A549 (cell line): ENCODE measurements at regions not wholly inside any gene's neighbourhood (a gene's known extent, or its start where the extent isn't known, plus 50 kb on each side); places are given as distances from the start of the nearest gene placed in this dataset.

Source experiments
- ATAC-seq, 2 experiments: fragments of 200-7000 bp in 1 of 2; fragments of >200 bp in 1 of 2; cut with Nextera tagmentation in 1 of 2; cut with Tn5 transposase in 1 of 2; 3 replicates each; pipeline versions ENCODE4 v1.8.0 to v1.9.1; 2018 to 2020; ENCODE audit warnings: mild to moderate bottlenecking in 1 of 2, moderate library complexity in 1 of 2
- CTCF ChIA-PET: fragments of 300-600 bp; sonication (Branson Sonifier 250); formaldehyde crosslinking; extraction: SDS; loops from one replicate; lab custom pipeline; 2021; ENCODE audit warnings: antibody characterized with exemption, inconsistent platforms; lab: Yijun Ruan, JAX
- POLR2A ChIA-PET: fragments of 350-600 bp; formaldehyde crosslinking; extraction: SDS; loops from one replicate; lab custom pipeline; 2021; ENCODE audit warnings: antibody characterized with exemption, inconsistent platforms; lab: Yijun Ruan, JAX
- DNase-seq, 2 experiments: peaks; one replicate each; pipeline versions ENCODE4 v3.0.0 to v3.0.0-alpha.2; 2011 to 2016; ENCODE audit warnings: low read depth in 1 of 2, low spot score in 1 of 2
- FAIRE-seq: peaks from 2 replicates; lab custom pipeline; 2011; peaks lifted over from hg19 to GRCh38; lab: Jason Lieb, UNC
- H3K27ac ChIP-seq, 2 experiments: fragments of >200 bp; sonication (Bioruptor Twin); formaldehyde crosslinking; 3 replicates each; pipeline ENCODE4 v1.5.1; 2016 to 2017
- H3K4me1 ChIP-seq: fragments of >200 bp; sonication (Bioruptor Twin); formaldehyde crosslinking; 3 replicates; pipeline ENCODE4 v1.6.1; 2016
- H3K4me2 ChIP-seq: fragments of >200 bp; sonication (Bioruptor Twin); formaldehyde crosslinking; 3 replicates; pipeline ENCODE4 v1.6.1; 2016
- H3K4me3 ChIP-seq: fragments of >200 bp; sonication (Bioruptor Twin); formaldehyde crosslinking; 3 replicates; pipeline ENCODE4 v1.5.1; 2016
- H3K9me3 ChIP-seq: fragments of >200 bp; sonication (Bioruptor Twin); formaldehyde crosslinking; 3 replicates; pipeline ENCODE4 v1.6.1; 2016
- CBX2 ChIP-seq: fragments of 200-600 bp; sonication (generic); IDR thresholded peaks from 2 replicates; pipeline ENCODE4 v1.6.1; 2016; ENCODE audit warnings: low read depth, mild to moderate bottlenecking, borderline replicate concordance
- CBX8 ChIP-seq: fragments of 200-600 bp; sonication (generic); IDR thresholded peaks from 2 replicates; pipeline ENCODE4 v1.6.1; 2016
- EHF ChIP-seq: fragments of 250-450 bp; sonication (Bioruptor Pico); IDR thresholded peaks from 2 replicates; pipeline ENCODE4 v1.5.0; 2020; ENCODE audit warnings: mild to moderate bottlenecking
- EHMT2 ChIP-seq: fragments of 200-600 bp; sonication (generic); IDR thresholded peaks from 2 replicates; pipeline ENCODE4 v1.6.1; 2016; ENCODE audit warnings: antibody characterized with exemption, low read depth, mild to moderate bottlenecking, moderate library complexity
- HEYL ChIP-seq: fragments of 250-450 bp; sonication (Bioruptor Pico); IDR thresholded peaks from 2 replicates; pipeline ENCODE4 v1.8.0; 2021; ENCODE audit warnings: mild to moderate bottlenecking, moderate library complexity
- JUN ChIP-seq, 2 experiments: fragments of >200 bp; sonication (Bioruptor Twin); formaldehyde crosslinking; IDR thresholded peaks; 2 replicates in 1 of 2; 3 replicates in 1 of 2; pipeline ENCODE4 v1.6.1; 2016 to 2017
- MAFK ChIP-seq: fragments of 450-650 bp; IDR thresholded peaks from 2 replicates; pipeline ENCODE4 v1.6.1; 2014; ENCODE audit not compliant: partially characterized antibody
- MAZ ChIP-seq: fragments of 150-350 bp; IDR thresholded peaks from 2 replicates; pipeline ENCODE4 v1.6.1; 2014; ENCODE audit warnings: antibody characterized with exemption, low read depth, low read length, borderline replicate concordance
- MYC ChIP-seq: IDR thresholded peaks from 2 replicates; pipeline ENCODE4 v1.6.1; 2012; ENCODE audit warnings: mild to moderate bottlenecking, inconsistent platforms, low read length, improper control_type of control experiment, borderline replicate concordance
- NR3C1 ChIP-seq: fragments of >200 bp; sonication (Bioruptor Twin); formaldehyde crosslinking; IDR thresholded peaks from 3 replicates; pipeline ENCODE4 v1.6.1; 2017
- POLR2A ChIP-seq: IDR thresholded peaks from 2 replicates; pipeline ENCODE4 v1.6.1; 2012; ENCODE audit warnings: mild to moderate bottlenecking, low read length
- RAD21 ChIP-seq, 2 experiments: fragments of >200 bp in 1 of 2; sonication (Bioruptor Twin) in 1 of 2; formaldehyde crosslinking in 1 of 2; IDR thresholded peaks in 1 of 2; conservative IDR thresholded peaks in 1 of 2; 2 replicates in 1 of 2; 3 replicates in 1 of 2; pipeline ENCODE4 v1.6.1; 2012 to 2018; ENCODE audit warnings: inconsistent platforms in 1 of 2
- RFX5 ChIP-seq: fragments of 450-650 bp; IDR thresholded peaks from 2 replicates; pipeline ENCODE4 v1.7.1; 2014; ENCODE audit warnings: antibody characterized with exemption, mild to moderate bottlenecking, moderate library complexity
- TFCP2L1 ChIP-seq: fragments of 250-450 bp; sonication (Bioruptor Pico); IDR thresholded peaks from 2 replicates; pipeline ENCODE4 v1.5.0; 2021; ENCODE audit warnings: mild to moderate bottlenecking
- ZNF302 ChIP-seq: fragments of 250-450 bp; sonication (Bioruptor Pico); IDR thresholded peaks from 2 replicates; pipeline ENCODE4 v1.9.0; 2021; ENCODE audit warnings: inconsistent platforms, mild to moderate bottlenecking, moderate library complexity
- WGBS: methylation state at CpG from one replicate; pipeline ENCODE4 v1.1.6; 2017; ENCODE audit errors: missing lambda C conversion rate; 5-methylcytosine and 5-hydroxymethylcytosine counted together
- TF ChIP-seq, protein P1 (sequence below): fragments of 250-450 bp; sonication (Bioruptor Pico); IDR thresholded peaks from 2 replicates; pipeline ENCODE4 v1.5.0; 2021; ENCODE audit warnings: mild to moderate bottlenecking, moderate library complexity, borderline replicate concordance
- TF ChIP-seq, protein P2 (sequence below): fragments of 450-650 bp; IDR thresholded peaks from 2 replicates; pipeline ENCODE4 v1.6.1; 2014; ENCODE audit warnings: antibody characterized with exemption
- TF ChIP-seq, protein P3 (sequence below): fragments of 150-350 bp; IDR thresholded peaks from 2 replicates; pipeline ENCODE4 v1.6.1; 2014; ENCODE audit warnings: low read depth, mild to moderate bottlenecking, low read length

DNA sequence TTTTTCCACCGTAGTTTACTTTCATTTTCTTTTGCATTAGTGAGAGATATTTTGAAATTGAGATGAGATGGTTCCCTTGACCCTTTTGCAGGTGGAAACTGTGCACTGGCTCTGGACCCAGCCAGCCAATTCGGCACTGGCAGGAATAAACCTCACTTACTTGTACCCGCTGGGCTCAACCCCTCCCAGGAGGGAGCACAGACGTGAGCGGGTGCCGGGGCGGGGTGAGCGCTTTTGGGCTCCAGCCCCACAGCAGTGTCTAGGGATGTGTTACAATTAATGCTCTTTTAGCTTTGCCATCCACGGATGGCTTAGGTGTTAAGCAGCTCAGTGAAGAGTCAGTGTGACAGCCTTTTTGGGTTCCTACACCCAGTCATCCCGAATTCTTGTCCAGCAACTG, 766.1 kb upstream of the CHD1 start:
- ATAC-seq: peak; percentile 24 to 47; a peak in 4 of 6 replicates
- Histone ChIP-seq H3K4me2 (peak overlapping the region; percentile 44), H3K4me1 (no peaks in the 10 kb centered on the region), H3K4me3 (no peak overlapping the region), H3K27ac (no peak overlapping the region), H3K9me3 (no peaks in the 10 kb centered on the region)
- 52% methylated on average over 10 of the region's 10 CpGs for WGBS
- no peak for DNase-seq
- CTCF ChIA-PET: no interaction called here
- POLR2A ChIA-PET: no interaction called here
- TF ChIP-seq CBX2: no peak
- FAIRE-seq: no peak

DNA sequence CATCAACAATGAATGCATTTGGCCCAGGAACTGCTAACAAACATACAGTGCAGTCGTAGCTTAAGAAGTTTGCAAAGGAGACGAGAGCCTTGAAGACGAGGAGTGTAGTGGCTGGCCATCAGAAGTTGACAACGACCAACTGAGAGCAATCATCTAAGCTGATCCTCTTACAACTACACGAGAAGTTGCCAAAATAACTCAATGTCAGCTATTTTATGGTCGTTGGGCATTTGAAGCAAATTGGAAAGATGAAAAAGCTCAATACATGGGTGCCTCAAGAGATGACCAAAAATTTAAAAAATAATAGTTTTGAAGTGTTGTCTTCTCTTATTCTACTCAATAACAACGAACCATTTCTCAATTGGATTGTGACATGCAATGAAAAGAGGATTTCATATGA, 757.7 kb upstream of the CHD1 start:
- H3K9me3 ChIP-seq: no peaks in the 10 kb centered on the region
- ChIA-PET CTCF (no interaction called here), POLR2A (no interaction called here)
- H3K27ac ChIP-seq: no peak overlapping the region
- H3K4me2 ChIP-seq: no peak overlapping the region
- DNase-seq (no peak), FAIRE-seq (no peak)
- no peaks in the 10 kb centered on the region for H3K4me1 ChIP-seq
- no peak overlapping the region for H3K4me3 ChIP-seq
- WGBS: 15% methylated on average over 7 of the region's 7 CpGs
- TF ChIP-seq MAFK: peak; percentile 35
- TF ChIP-seq, protein P1, sequence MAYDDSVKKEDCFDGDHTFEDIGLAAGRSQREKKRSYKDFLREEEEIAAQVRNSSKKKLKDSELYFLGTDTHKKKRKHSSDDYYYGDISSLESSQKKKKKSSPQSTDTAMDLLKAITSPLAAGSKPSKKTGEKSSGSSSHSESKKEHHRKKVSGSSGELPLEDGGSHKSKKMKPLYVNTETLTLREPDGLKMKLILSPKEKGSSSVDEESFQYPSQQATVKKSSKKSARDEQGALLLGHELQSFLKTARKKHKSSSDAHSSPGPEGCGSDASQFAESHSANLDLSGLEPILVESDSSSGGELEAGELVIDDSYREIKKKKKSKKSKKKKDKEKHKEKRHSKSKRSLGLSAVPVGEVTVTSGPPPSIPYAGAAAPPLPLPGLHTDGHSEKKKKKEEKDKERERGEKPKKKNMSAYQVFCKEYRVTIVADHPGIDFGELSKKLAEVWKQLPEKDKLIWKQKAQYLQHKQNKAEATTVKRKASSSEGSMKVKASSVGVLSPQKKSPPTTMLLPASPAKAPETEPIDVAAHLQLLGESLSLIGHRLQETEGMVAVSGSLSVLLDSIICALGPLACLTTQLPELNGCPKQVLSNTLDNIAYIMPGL: no peak
- TF ChIP-seq, all 56 proteins: peak for 1
- ATAC-seq: no peak

DNA sequence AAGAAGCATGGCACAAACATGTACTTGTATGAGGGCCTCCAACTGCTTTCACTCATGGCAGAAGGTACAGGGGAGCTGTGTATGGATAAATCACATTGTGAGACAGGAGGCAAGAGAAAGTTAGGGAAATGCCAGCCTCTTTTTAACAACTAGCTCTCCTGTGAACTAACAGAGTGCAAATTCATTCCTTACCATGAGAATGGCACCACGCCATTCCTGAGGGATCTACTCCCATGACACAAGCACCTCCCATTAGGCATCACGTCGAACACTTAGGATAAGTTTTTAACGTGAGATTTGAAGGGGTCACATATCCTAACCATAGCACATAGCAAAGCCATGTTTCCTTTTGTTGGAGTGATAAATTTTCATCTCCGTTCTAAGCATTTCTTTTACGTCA, 747.2 kb upstream of the CHD1 start:
- H3K4me3 ChIP-seq: no peak overlapping the region
- CTCF ChIA-PET: no interaction called here
- no peak overlapping the region for H3K27ac ChIP-seq
- no peaks in the 10 kb centered on the region for H3K9me3 ChIP-seq
- H3K4me2 ChIP-seq: no peak overlapping the region
- WGBS: 54% methylated on average over 6 of the region's 6 CpGs
- FAIRE-seq (no peak), ATAC-seq (no peak), DNase-seq (no peak)
- TF ChIP-seq RFX5: no peak
- TF ChIP-seq RAD21 (conservative IDR thresholded peaks at IDR 0.05 in 1 of 2, IDR thresholded peaks at IDR 0.05 in 1 of 2): no peak
- TF ChIP-seq EHMT2: no peak
- no peak for TF ChIP-seq POLR2A
- H3K4me1 ChIP-seq: no peaks in the 10 kb centered on the region
- POLR2A ChIA-PET: no interaction called here

DNA sequence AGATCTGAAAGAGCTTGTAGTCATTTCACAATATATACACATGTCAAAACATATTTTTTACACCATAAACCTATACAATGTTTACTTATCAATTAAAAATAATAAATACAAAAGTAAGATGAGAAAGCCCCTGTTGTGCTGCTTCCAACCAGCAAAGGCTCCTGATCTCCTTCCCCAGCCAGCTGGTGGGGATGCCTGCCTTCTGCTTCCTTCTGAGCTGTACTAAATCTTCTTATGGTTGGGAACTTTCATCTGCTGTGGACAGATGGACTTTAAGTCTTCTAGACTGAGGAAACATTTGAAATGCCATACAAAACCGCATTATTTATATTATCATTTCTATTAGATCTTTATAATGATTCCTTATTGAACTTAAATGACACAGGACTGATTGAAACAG, 745.3 kb upstream of the CHD1 start:
- Histone ChIP-seq H3K27ac (no peak overlapping the region), H3K4me1 (no peaks in the 10 kb centered on the region), H3K4me2 (no peak overlapping the region), H3K9me3 (no peaks in the 10 kb centered on the region), H3K4me3 (no peak overlapping the region)
- ChIA-PET CTCF (no interaction called here), POLR2A (no interaction called here)
- 3% methylated on average over 1 of the region's 1 CpG for WGBS
- no peak for ATAC-seq
- FAIRE-seq: no peak
- TF ChIP-seq TFCP2L1 (no peak), ZNF302 (no peak), MYC (no peak), MAZ (no peak), HEYL (CRISPR knock-in tag) (no peak), NR3C1 (no peak), CBX8 (no peak), JUN (IDR thresholded peaks at IDR 0.05) (no peak), EHF (CRISPR knock-in tag) (no peak)
- TF ChIP-seq, protein P2, sequence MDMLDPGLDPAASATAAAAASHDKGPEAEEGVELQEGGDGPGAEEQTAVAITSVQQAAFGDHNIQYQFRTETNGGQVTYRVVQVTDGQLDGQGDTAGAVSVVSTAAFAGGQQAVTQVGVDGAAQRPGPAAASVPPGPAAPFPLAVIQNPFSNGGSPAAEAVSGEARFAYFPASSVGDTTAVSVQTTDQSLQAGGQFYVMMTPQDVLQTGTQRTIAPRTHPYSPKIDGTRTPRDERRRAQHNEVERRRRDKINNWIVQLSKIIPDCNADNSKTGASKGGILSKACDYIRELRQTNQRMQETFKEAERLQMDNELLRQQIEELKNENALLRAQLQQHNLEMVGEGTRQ: no peak
- TF ChIP-seq, protein P3, sequence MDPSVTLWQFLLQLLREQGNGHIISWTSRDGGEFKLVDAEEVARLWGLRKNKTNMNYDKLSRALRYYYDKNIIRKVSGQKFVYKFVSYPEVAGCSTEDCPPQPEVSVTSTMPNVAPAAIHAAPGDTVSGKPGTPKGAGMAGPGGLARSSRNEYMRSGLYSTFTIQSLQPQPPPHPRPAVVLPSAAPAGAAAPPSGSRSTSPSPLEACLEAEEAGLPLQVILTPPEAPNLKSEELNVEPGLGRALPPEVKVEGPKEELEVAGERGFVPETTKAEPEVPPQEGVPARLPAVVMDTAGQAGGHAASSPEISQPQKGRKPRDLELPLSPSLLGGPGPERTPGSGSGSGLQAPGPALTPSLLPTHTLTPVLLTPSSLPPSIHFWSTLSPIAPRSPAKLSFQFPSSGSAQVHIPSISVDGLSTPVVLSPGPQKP: no peak
- no peak for DNase-seq
